ENCODE measurements at regions not wholly inside any gene's neighbourhood (a gene's known extent, or its start where the extent isn't known, plus 50 kb on each side); places are given as distances from the start of the nearest gene placed in this dataset.

DNA sequence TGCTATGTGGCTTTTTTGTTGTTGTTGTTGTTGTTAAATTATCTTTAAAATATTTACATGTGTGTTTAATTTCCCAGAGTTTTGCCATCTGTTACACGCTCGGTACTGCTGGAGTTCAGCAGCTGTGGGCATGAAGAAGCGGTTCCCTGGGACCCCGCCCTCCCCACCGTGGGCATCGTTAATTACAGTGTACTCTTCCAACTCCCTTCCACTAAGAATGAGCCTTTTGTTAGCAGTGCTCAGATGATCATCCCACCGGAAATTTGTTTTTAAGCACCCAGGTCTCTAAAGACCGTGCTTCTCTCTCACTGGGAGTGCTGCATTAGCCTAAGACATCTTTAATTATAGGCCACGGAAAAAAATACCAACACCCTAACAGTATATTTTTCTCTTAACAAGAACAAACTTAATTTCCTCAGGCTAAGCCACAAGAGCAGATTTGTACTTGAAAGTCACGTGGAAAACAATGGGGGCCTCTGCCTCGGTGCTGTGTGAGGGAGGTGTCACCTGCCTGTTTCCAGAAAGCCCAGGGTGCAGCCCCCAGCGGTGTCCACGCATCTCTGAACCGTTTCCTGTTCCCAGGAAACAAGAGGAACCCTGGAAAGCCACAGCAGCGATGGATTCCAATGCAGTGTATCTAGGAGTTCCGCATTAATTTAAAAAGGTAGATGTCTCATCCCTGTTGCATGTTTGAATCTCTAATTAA lies 113.3 kb upstream of the FRMD1 start:
- intact Hi-C loops (cut with DNase I; ENCODE audit: low total_unique reads) = no loop called here
- peak in 1 of 2 donors; percentile 37 for DNase-seq (ENCODE audit: low spot score in 2 of 2)
- no peak overlapping the region for H3K4me3 ChIP-seq
- peaks cover 0 to 3% of the 10 kb centered on the region in 2 donors for H3K27me3 ChIP-seq
- H3K27ac ChIP-seq = peak overlapping the region in 1 of 2 donors; percentile 40
- TF ChIP-seq POLR2A (IDR thresholded peaks at IDR 0.05) (no peak), CTCF (IDR thresholded peaks at IDR 0.05) (no peak), POLR2AphosphoS5 (IDR thresholded peaks at IDR 0.05) (no peak)
- H3K36me3 ChIP-seq = no peaks in the 10 kb centered on the region
- H3K9me3 ChIP-seq = no peaks in the 10 kb centered on the region
- peaks cover 0 to 7% of the 10 kb centered on the region in 2 donors for H3K4me1 ChIP-seq

GRCh38 chr6:168190646-168191443 lies 111.8 kb upstream of the FRMD1 start:
- TF ChIP-seq POLR2AphosphoS5 (IDR thresholded peaks at IDR 0.05) = no peak
- TF ChIP-seq POLR2A (IDR thresholded peaks at IDR 0.05) = no peak
- no peak for TF ChIP-seq CTCF (IDR thresholded peaks at IDR 0.05)
- no peak for DNase-seq (ENCODE audit: low spot score in 2 of 2)
- peaks cover 0 to 3% of the 10 kb centered on the region in 2 donors for H3K27me3 ChIP-seq
- H3K4me1 ChIP-seq = peaks cover 0 to 7% of the 10 kb centered on the region in 2 donors
- H3K9me3 ChIP-seq = no peaks in the 10 kb centered on the region
- no peak overlapping the region for H3K4me3 ChIP-seq
- intact Hi-C loops (cut with DNase I; ENCODE audit: low total_unique reads) = no loop called here
- H3K36me3 ChIP-seq = no peaks in the 10 kb centered on the region
- no peak overlapping the region for H3K27ac ChIP-seq

DNA sequence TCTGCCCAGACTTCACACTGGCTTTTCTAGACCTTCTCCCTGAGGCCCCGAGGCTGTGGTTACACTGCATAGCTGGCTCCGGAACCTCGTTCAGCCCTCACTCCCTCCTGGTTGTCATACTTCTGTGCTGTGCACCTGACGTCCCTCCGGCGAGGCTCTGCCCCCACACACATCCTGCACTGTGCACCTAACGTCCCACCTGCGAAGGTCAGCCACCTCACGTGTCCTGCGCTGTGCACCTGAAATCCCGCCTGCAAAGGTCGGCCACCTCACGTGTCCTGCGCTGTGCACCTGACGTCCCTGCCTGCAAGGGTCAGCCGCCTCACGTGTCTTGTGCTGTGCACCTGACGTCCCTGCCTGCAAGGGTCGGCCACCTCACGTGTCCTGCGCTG lies 111.0 kb upstream of the FRMD1 start:
- TF ChIP-seq POLR2AphosphoS5 (IDR thresholded peaks at IDR 0.05) (no peak), CTCF (IDR thresholded peaks at IDR 0.05) (no peak), POLR2A (IDR thresholded peaks at IDR 0.05) (no peak)
- Histone ChIP-seq H3K9me3 (no peaks in the 10 kb centered on the region), H3K4me3 (no peak overlapping the region), H3K4me1 (peaks cover 0 to 7% of the 10 kb centered on the region in 2 donors), H3K36me3 (no peaks in the 10 kb centered on the region), H3K27me3 (peaks cover 0 to 3% of the 10 kb centered on the region in 2 donors), H3K27ac (no peak overlapping the region)
- intact Hi-C loops (cut with DNase I; ENCODE audit: low total_unique reads) = no loop called here
- no peak for DNase-seq (ENCODE audit: low spot score in 2 of 2)

GRCh38 chr6:168189200-168190013 lies 110.4 kb upstream of the FRMD1 start:
- no peak for TF ChIP-seq CTCF (IDR thresholded peaks at IDR 0.05)
- H3K4me3 ChIP-seq = no peak overlapping the region
- H3K4me1 ChIP-seq = peaks cover 0 to 7% of the 10 kb centered on the region in 2 donors
- H3K27me3 ChIP-seq = peaks cover 0 to 3% of the 10 kb centered on the region in 2 donors
- no peak overlapping the region for H3K27ac ChIP-seq
- intact Hi-C loops (cut with DNase I; ENCODE audit: low total_unique reads) = no loop called here
- DNase-seq (ENCODE audit: low spot score in 2 of 2) = no peak
- no peaks in the 10 kb centered on the region for H3K36me3 ChIP-seq
- H3K9me3 ChIP-seq = no peaks in the 10 kb centered on the region
